Kidney tubule cell (primary cell): ENCODE measurements at regions not wholly inside any gene's neighbourhood (a gene's known extent, or its start where the extent isn't known, plus 50 kb on each side); places are given as distances from the start of the nearest gene placed in this dataset.
A peak's percentile ranks its signal among the peaks of the same experiment; 100 is the strongest.

ENCODE experiments used
- DNase-seq: peaks from one replicate; pipeline ENCODE4 v3.0.0-alpha.2; 2018; ENCODE audit warnings: low spot score

DNA sequence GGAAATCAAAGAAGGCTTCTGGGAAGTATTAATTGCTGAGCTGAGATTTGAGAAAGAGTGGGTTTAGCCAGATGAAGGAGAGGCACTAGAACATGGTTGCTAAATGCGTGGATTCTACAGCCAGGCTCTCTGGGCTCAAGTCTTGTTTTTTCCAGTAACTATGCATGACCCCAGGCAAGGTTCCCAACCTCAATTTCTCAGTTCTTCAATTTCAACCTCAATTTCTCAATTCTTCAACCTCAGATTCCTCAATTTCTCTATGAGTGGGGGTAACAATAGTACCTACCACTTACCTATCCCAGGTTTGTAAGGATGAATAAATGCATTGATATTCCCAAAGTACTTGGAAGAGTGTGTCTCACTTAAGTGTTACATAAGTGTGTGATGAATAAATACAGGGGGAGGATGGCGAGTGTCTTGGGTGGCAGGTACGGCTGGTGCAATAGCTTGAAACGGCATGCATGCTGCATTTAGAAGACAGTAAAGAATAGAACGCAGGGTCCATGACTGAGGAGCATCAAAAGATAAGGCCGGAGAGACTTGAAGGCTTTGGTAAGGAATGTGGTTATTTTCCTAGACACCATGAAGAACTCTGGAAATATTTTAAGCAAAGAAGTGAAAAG, 149.1 kb upstream of the ATP2B1 start:
- DNase-seq = no peak

DNA sequence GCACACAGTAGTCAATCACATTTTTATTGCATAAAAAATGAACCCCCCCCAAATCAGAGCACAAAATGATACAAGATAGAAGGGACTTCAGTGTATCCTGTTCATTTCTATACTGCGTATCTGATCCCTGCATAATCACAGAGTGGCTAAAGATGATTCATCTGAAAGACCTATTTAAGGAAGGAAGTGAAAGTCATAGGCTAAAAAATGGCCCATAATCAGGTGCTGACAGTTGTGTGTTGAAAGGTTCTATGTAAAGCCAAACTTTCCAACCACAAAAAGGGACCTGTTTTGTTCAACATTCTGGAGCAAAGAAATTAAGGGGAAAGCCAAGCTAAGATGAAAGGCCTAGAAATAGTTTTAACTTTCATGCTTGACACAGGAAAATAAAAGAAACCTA, 147.8 kb upstream of the ATP2B1 start:
- peak; percentile 28 for DNase-seq

DNA sequence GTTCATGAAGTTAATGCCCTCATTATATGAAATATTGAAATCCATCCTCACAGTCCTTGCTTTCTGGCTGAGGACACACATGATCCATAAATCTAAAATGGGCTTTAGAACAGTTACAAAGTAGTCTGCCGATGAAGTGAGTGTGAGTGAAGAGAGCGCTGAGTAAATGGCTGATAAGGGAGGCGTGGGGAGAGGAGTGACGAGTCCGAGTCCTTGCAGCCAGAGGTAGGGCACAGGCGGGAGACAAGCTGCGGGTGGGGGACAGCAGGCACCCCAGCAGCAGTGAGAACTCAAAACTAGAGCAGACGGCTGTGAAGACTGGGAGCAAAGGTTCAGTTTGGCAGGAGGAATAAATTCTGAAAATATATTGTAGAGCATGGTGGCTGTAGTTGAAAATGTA, 140.1 kb upstream of the ATP2B1 start:
- no peak for DNase-seq

- DNase-seq = no peak
These were observed 137.9 kb upstream of the ATP2B1 start for GRCh38 chr12:89846473-89847055.

DNA sequence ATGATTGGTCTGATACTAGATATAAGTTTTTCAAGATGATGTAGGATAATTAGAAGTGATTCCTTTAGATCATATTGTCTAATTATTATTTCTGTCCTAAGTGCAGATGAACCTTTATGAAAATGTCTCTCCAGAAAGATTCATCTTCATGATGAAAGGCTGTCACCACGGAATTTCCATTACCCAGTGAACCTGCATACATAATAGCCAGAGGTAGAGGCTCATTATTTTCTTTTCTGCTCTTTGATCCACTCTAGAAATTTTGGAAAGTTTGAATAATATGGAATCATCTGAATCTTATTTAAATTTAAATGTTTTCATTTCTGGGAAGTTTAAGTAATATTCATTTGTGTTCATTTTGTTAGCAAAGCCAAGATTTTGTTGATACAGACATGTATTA, 137.1 kb upstream of the ATP2B1 start:
- DNase-seq = no peak

DNA sequence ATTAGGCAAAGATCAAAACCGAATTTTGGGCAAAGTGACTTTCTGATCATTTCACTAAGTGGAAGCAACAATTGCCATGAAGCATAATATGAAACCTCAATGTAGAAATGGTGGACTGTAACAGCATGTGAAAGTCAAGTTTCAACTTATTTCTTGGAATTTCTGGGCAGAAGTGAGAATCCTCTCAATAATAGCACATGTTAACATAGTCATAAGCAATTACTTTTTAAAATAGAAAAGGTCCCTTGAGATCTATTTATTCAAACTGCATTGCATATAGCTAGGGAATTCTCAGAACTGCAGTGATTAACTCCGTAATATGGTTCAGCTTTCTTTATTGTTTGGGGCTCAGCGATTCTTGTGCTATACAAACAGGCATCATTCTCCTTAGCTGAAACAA, 136.7 kb upstream of the ATP2B1 start:
- no peak for DNase-seq

DNA sequence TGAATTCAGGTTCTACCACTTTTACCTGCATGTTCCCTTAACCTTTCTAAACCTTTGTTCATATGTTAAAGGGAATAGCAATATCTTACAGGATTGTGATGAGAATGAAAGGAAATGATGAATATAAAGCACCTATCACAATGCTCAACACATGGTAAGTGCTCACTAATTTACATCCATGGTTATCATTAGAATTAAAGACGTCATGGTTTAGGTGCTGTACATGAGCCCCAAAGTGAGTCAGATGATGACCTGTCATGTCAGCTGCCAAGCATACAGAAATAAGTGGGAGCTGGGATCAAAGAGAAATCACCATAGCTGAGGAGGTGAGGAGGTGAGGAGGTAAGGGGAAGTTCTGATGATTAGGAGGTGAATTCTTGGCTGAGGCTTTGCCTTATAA, 135.9 kb upstream of the ATP2B1 start:
- no peak for DNase-seq

- no peak for DNase-seq
These were observed 131.7 kb upstream of the ATP2B1 start for GRCh38 chr12:89840162-89840922.

DNA sequence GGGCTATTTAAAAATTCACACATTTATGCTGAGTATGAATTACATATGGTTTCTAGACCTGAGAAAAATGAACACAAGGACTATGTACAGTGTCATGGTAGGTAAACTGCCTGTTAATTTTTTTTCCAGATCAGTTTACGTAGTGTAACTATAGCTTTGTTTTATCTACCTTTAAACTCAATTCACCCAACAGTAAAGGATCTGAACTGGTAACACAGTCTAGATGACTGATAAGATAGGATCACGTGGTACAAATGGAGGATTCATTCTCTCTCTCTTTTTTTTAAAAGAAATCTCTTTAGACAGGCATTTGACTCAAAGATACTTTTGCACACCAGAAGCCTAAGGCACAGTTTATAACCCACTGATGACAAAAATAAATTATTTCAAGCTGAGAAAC, 130.8 kb upstream of the ATP2B1 start:
- DNase-seq = no peak

DNA sequence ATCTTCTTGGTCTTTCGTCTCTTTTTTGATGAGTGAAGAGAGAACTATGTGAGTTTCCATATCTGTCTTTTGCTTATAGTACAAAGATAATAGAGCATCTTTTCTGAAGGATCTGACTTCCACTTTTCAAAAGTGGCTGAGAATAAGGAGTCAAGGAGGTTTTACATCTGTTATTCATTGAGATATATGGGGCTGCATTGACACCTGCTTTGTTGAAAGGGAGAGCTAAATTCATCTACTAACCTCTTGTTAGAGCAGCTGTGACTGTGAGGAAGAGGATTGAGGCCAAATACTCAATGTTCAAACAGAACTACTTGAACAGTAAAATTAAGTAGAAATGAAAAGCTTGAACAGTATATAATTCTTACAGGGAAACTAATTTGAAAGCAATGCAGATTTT, 130.2 kb upstream of the ATP2B1 start:
- no peak for DNase-seq

DNA sequence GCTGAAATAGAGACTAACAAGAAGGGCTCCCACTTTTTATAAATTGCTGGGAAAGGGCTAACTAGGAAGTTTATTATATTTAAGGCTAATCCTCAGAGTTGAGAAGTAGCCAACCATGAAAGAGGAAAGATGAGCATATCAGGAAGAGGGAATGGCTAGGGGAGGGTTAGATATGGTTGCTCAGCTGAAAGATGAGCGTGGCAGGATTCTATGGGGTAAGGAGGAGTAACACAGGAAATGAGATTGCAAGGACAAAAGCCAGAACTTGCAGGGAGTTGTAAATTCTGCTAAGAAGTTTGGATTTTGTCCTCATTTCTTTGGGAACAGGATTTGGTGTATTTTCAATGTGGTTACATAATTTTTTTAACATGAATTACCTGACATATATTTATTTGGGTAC, 127.4 kb upstream of the ATP2B1 start:
- DNase-seq = peak; percentile 27

DNA sequence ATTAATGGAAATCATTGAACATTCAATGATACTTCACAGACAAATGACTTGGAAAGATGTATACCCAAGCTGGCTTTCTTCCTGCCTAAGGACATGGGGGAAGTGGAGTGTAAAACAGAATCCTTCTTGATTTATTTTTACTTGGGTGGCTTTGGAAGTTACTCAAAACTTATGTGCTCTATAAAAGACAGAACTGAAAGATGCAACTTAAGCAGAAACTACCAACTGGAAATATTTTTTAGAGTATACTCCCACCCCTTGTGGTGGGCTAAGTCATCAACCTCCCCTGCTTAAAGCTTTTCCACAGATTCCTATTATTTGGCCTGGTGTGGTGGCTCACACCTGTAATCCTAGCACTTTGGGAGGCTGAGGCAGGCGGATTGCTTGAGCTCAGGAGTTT, 126.0 kb upstream of the ATP2B1 start:
- DNase-seq = no peak

DNA sequence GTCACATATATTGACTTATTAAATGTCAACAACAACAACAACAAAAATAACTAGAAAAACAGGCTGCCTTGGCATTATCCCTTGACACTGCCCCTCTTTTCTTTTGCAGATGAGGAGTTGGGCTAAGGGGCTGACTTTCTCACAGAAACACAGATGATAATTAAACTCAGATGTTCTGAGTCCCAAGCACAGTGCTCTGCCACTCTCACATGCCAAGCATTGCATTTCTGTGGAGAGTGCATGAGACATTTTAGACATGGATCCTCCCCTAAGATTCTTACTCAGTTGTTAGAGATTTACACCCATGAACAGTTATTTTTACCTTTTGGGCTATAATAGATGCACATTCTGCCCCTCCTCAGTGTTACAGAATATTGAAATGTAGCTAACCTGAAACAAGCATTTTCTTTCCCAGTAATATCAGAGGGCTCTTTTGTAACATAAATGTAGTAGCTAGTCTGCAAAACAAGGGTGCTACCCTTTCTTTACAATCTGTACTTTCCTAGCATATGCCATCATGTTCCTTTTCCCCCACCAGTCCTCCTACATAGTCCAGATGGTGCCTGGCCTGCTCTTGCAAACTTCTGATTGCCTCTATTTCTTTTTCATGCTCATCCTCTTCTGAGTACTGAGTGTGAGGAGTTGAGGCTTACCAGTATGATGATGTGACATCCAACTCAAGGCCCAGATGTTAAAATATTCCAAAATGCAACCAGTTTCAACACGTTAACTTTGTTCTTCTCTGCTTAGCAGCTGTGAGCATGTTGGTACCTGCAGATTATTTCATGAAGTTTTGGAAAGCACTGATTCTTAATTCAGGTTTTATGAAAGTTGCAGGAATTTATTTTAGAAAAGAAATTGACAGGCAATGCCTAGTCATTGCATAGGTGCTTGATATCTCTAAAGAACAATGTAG, 125.0 kb upstream of the ATP2B1 start:
- no peak for DNase-seq

GRCh38 chr12:89832336-89832735, 123.7 kb upstream of the ATP2B1 start:
- no peak for DNase-seq

- DNase-seq = peak; percentile 68
These were observed 122.9 kb upstream of the ATP2B1 start for GRCh38 chr12:89831310-89832095.

DNA sequence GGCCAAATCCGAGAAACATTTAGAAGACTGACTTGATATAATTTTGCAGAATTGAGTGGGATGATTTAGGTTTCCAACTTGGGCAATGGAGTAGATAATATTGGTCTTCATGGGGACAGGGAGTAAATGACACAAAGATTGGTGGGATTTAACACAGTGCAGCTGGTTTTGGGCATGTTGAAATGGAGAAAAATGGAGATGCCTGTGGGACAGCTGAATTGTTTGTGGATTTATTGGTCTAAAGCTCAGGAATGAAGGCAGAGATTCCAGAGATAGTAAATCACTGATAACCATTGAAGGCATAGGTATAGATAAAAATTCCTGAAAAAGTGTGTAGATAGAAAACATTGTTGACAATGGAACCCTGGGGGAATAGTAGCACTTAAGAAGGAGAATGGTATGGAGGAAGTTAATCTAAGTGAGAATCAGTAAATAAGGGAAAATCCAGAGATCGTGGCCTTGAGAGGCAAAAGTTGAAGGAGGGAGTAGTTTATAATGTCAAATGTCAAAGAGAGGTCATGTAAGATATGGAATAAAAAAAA, 120.9 kb upstream of the ATP2B1 start:
- DNase-seq = no peak

DNA sequence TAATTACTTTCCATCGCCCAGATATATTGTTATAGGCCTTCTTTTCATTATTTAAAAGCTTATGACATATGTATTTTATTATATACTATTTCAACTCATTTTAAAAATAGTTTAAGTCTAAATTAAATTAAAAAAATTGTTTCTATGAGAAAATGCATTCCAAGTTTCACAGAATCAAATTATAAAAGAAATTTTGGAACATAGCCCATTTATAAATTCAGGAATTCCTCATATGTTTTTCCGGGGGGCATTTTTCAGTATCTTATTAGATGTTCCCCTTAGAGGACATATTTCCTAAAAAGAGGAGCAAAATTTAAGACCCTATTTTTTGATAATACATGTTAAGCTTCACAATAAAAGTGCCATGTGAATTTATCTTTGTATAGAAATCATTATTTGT, 119.9 kb upstream of the ATP2B1 start:
- DNase-seq = no peak

DNA sequence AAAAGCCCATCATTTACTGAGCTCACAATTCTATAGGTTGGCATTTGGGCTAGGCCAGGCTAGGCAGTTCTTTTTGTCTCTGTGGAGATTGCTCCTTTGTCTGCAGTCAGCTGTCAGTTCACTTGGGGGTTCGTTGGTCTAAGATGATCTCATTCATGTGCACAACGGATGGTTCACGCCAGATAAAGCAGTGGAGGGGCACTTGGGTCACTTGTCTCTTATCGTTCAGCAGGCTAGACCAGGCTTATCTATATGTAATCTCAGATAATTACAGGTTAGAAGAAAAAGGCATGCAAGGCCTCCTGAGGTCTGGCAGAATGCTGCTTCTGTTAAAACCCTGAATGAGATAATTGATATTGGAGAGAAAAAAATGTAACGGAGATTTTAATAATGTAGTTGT, 119.0 kb upstream of the ATP2B1 start:
- DNase-seq = no peak

GRCh38 chr12:89826468-89826867, 117.8 kb upstream of the ATP2B1 start:
- DNase-seq = no peak

DNA sequence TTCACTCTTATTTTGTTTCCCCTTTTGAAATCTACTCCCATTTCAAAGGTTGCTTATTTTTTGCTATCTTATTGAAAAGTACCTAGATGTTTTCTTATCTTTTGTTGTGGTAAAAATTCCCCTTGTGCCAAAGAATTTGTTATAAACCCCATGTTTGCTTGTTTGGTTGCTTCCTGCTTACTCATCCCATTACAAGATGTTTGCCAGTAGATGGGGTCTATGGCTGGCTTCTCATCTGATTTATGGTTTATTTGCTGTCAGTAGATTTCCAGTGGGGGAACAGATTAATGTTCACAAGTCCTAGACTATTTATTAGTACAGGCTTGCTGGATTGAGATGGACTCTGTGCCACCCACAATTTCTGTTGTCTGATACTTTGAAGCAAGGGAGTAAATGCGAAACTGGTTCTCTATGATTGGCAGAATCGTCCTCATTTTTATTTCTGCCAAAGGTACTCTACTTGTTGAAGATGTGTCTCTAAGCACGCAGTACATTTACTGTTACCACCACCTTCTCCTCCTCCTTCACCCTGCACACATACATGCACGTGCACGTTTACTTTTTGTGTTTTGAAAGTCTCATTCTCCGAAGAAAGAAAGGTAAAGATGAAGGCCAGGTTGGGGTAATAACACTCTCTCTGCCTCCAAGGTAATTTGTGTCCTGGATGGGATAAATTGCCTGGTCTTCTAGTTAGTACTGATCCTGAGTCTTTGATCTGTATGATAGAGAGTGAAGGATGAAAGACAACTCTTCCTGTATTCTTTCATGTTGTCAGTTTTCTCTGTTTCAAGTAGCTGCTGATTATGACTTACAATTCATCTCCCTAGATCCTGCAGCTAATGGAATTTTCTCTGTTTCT, 117.2 kb upstream of the ATP2B1 start:
- DNase-seq = peak; percentile 49

DNA sequence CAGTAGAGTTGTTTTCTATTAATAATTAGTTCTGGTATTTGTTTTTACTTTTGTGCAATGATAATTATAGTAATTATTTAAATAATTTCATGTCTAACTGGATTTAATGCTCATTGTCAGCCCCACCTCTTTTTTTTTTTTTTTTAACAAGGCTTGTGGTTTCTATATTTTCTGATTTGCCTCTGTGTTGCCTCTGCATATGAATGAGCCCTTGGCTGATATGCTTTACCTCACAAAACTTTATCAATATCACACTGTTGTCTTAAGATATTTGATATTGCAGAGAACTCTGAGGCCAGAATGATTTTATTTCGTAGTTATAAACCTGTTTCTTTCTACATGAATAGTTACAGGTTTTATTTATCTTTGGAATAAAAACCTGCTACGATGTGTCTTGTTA, 116.2 kb upstream of the ATP2B1 start:
- DNase-seq = no peak
